ENCODE measurements at regions not wholly inside any gene's neighbourhood (a gene's known extent, or its start where the extent isn't known, plus 50 kb on each side); places are given as distances from the start of the nearest gene placed in this dataset.

- no peak for DNase-seq (ENCODE audit: low read depth)
Observed at GRCh38 chr13:106350208-106350607, 185.3 kb downstream of the EFNB2 start.

DNA sequence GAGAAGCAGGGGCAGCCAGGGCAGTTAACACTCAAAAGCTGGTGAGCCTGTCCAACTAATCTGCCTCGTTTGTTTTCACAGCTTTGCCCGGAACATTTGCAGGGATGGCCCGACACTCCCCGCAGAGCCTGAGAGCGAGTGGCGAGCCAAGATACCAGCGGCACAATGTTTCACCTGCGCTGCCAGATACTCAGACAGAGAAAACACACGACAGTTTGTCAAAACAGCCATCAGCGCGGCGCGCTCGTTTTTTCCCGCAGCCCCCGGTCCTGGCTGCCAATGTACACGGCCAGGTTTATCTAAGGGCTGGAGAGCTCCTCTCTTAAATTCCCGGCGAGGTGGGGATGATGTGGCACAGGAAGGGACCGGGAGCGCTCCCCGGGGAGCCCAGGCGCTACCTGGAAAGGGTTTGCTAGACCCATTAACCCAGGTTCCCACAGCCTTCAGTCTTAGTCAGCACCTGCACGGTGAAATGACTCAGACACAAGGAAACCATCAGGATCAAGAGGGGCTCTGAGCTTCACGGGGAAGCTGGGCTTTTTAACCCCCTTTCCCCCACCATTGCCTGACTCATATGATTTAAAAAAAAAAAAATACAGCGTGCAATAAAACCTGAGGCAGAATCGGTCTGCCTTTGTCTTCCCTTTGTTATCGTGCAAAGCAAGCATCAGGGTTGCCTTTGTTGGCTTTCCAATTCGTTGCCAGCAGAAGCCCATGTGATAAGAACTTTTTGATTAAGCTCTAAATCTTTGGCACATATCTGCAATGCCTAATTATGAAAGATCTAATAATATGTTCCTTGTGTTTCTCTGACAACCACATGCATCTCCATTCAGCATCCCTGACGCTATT is 186.2 kb downstream of the EFNB2 start:
- DNase-seq (ENCODE audit: low read depth) = no peak

DNA sequence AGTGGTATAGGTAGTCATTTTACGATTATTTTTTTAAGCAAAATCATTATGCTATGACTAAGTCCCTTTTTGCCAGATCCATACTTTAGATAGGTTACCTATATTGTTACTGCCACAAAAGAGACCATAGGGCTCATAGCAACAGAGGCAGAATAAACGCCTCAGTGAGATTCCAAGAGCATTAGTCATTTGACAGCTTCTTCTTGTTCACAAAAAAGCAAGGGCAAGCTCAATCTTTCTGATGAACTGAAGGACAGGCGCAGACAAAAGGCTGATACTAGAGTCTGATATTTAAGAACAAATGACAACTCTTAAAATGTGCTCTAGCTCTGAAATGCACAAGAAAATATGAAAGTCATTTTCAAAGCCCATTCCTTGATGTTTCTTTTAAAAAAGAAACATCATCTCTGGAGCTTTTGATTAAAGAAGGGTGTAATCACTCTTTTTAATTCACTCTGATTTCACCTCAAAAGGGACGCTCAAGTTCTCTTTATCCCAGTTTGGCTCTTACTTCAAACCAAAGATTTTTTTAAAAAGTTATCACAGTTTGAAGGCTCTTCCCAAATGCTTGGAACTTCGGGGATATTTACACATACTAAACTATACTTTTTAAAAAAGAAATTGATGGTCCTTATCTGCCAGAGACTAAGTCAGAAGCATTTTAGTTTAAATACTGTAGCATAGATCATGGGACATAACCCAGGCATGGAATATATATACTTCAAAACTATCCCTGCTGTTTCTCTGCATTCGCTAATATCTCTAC is 187.2 kb downstream of the EFNB2 start:
- no peak for DNase-seq (ENCODE audit: low read depth)

- DNase-seq (ENCODE audit: low read depth) = no peak
Observed at GRCh38 chr13:106344342-106344741, 191.1 kb downstream of the EFNB2 start.

GRCh38 chr13:106343836-106344235 is 191.6 kb downstream of the EFNB2 start:
- no peak for DNase-seq (ENCODE audit: low read depth)

- no peak for DNase-seq (ENCODE audit: low read depth)
Observed at GRCh38 chr13:106340249-106340648, 195.2 kb downstream of the EFNB2 start.

GRCh38 chr13:106337096-106337850 is 198.2 kb downstream of the EFNB2 start:
- no peak for DNase-seq (ENCODE audit: low read depth)

DNA sequence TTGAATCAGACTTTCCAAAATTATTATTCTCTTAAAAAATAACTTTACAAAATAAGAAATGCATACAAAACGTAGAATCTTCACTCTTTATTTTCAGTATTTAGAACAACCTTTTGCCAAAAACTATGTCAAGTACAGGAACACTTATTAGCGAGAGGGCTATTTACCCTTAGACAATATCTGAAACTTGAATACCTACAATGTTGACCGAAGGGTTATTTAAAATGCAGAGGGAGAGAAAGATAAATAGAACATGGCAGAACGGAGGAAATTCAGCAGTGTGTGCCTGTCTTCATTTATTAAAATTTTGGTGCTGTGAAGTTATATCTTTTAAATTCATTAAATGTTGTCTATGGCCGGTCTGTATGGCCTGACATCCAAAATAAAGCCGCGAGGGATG is 198.8 kb downstream of the EFNB2 start:
- DNase-seq (ENCODE audit: low read depth) = no peak

GRCh38 chr13:106332621-106333020 is 202.8 kb downstream of the EFNB2 start:
- DNase-seq (ENCODE audit: low read depth) = no peak

DNA sequence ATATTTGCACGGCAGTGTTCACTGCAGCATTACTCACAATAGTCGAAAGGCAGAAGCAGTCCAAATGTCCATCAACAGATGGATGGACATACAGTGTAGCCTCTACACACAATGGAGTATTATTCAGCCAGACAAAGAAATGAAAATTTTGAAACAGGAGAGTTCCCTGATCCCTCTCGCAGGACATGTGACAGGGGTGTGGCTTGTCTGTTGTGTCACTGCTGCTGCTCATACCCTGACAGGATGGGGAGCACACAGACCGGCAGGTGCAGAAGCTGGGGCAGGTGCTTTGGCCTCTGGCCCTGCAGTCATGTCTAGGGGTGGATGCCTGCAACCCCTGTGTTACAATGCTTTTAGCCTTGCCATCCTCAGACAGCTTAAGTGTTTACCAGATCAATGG is 204.3 kb downstream of the EFNB2 start:
- no peak for DNase-seq (ENCODE audit: low read depth)

- no peak for DNase-seq (ENCODE audit: low read depth)
Observed at GRCh38 chr13:106329941-106330340, 205.5 kb downstream of the EFNB2 start.

DNA sequence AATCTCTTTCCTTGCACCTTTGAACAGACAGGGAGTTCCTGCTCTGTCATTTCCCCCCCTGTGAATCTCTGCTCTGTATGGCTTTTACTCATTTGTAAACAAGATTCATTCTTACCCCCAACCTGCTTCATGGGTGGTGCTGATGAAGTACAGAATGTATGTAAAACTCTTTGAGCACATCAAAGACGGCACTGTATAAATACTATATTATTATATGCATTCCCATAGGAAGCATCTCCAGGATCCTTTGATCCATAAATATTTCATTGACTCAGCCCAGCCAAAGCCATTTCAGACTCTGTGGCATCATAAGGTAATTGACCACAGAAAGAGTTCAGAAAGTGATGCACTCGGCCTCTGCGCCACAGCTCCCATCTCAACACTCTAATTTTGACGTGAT is 208.7 kb downstream of the EFNB2 start:
- no peak for DNase-seq (ENCODE audit: low read depth)

DNA sequence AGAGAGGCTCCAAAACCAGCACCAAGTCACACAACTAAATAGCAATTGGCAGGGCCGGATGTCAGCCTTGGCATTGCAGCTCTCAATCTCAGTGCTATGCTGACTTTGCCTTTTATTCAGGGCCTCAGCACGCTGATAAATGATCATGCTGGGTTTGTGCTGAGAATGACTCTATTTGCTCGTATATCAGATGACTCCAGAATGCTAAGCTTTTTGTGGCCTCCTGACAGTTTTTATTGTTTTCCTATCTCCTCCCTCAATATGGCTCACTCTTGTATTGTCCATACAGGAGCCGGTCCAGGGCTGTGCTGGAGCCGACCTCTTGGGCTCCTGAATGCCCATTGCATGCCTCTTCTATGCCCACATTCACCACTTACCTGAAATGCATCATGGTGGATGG is 211.0 kb downstream of the EFNB2 start:
- no peak for DNase-seq (ENCODE audit: low read depth)

DNA sequence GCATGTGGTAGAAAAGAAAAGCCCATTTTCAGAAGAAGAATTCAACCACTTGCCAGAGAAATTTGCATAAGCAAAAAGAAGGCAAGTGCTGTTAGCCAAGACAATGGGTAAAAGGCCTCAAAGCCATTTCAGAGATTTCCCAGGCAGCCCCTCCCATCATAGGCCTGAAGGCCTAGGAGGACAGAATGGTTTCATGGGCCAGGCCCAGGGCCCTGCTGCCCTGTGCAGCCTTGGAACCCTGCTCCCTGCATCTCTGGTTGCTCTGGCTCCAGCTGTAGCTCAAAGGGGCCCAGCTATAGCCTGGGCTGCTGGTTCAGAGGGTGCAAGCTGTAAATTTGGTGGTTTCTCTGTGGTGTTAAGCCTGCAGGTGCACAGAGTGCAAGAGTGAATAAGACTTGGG is 212.8 kb downstream of the EFNB2 start:
- no peak for DNase-seq (ENCODE audit: low read depth)

DNA sequence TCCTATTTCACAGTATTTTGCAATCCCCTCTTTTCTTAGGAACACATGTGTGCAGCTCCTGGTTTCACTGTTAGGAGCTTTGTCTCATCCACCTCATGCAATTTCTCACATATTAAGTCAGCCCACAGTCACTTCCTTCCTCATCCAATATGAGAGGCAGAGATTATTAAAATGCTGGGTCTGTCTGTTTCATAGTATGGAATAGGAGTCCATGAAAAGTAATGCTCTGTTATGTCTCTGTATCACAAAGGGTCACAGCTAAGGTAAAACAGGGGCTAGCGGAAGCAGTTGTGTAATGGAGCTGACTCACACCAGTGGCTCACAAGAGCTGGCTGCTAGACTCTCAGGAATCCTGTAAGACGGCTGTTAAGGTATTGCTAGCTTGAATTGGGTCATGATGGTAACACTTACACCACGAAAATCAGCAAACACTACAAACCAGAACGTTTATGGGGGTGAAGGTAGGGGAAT is 216.5 kb downstream of the EFNB2 start:
- peak; percentile 57 for DNase-seq (ENCODE audit: low read depth)

DNA sequence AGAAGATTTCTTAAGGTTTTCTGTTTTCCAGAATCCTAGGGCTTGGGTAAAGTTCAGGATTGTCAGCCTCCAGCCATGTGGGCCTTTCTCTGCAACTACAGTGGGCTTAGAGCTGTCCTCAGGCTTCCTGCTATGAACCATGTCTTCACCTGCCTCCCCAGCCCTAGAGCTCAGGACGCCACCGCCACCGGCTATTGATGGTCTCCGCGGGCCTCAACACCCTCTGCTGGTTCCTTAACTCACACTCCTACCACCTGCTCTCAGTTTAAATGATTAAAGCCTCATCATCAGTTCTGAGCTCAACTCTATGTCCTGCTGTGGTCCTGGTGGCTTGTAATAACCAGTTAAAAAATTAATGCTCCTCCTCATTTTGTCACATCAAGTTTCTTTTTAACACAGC is 221.0 kb downstream of the EFNB2 start:
- no peak for DNase-seq (ENCODE audit: low read depth)

GRCh38 chr13:106311004-106311403 is 224.5 kb downstream of the EFNB2 start:
- DNase-seq (ENCODE audit: low read depth) = no peak

DNA sequence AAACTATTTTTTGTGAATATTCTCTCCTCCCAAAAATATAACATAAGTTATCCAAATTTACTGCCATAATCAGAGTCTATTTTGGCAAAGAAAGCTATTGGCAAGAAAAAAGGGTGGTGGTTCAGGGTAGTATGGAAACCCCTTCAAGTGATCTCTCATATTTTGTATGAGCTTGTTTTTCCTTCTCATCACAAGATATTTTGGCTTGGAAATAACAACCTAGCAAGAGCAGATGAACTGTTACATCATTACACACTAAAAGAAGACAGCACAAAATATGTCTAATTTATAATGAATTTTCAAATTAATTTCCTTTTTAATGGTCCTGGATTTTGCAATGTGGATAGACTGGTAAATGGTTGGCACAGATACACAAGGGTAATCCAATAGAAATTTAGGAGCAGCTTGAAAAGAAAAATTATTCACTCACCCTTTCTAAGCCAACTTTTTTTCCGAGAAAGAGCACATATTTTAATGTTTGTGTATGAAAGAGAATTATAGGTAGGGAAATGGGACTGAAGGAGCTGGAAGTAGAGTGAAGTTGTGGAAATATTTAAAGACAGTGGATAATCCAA is 225.1 kb downstream of the EFNB2 start:
- DNase-seq (ENCODE audit: low read depth) = no peak

DNA sequence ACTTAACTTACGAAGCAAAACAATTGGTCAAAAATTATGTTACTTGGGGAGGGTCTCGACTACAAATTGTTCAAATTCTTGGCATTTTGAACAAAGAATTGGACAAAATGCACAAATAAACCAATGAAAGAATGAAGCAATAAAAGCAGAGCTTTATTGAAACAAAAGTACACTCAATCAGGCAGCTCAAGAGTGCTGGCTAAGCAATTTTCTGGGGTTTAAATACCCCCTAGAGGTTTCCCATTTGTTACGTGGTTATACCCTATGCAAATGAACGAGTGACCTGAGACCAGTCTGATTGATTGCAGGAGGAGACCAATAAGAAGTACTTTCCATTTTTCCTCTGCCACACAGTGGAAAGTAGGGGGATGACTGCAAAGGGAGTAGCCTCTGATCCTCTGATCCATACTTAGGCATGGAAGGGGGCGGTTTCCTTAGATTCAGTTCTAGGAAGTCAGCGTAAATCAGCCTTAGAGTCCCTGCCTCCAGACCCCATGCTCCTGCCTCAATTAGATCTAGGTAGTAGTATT is 228.6 kb downstream of the EFNB2 start:
- DNase-seq (ENCODE audit: low read depth) = no peak

- no peak for DNase-seq (ENCODE audit: low read depth)
Observed at GRCh38 chr13:106302843-106303242, 232.6 kb downstream of the EFNB2 start.

GRCh38 chr13:106302011-106302410 is 233.5 kb downstream of the EFNB2 start:
- DNase-seq (ENCODE audit: low read depth) = no peak

DNA sequence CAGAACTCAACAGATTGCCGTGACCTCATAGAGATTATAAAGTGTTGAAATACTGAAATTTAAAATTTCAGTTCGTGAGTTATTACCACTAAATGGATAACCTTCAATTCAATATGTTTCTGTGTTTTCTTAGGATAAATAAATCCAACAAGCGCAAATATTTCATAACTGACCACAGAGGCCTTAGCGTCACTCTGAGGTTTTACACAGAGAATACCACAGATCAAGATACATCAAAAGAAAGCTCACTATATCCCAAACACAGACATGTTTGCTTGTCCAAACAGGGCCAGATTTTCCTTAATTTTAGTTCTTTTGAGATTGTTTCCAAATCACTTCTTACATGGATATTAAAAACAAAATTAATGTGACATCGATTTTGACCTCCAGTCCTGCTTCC is 235.8 kb downstream of the EFNB2 start:
- no peak for DNase-seq (ENCODE audit: low read depth)

Measured in GM04503 (cell line).